Neural progenitor cell (in vitro differentiated cells): ENCODE measurements at regions not wholly inside any gene's neighbourhood (a gene's known extent, or its start where the extent isn't known, plus 50 kb on each side); places are given as distances from the start of the nearest gene placed in this dataset.

ENCODE experiments used
- EZH2 ChIP-seq: fragments of 200-600 bp; sonication (generic); IDR thresholded peaks from 2 replicates; pipeline ENCODE4 v1.6.1; 2017; ENCODE audit warnings: antibody characterized with exemption, mild to moderate bottlenecking, moderate library complexity
- TF ChIP-seq, protein P1 (sequence below): fragments of 200-600 bp; sonication (generic); IDR thresholded peaks from 2 replicates; pipeline ENCODE4 v1.5.1; 2017; ENCODE audit warnings: antibody characterized with exemption, mild to moderate bottlenecking

DNA sequence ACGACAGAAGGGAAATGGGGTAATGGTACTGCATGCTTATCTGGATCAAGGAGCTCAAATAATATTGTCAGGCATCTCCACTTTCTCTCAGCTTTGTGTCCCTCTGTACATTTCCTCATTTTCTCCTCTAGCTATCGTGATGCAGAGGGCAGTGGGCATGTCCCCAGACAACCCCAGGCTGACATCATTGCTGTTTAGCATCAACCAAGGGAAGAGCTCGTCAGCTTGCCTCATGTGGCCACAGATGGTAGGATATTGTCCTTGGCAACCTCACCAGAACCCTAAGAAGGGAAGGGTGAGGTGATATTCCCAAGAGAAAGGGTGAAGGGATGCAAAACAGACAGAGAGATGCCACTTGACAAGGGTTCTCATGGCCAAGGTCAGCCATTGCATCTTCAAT lies 58.3 kb downstream of the MAFB start:
- TF ChIP-seq, protein P1, sequence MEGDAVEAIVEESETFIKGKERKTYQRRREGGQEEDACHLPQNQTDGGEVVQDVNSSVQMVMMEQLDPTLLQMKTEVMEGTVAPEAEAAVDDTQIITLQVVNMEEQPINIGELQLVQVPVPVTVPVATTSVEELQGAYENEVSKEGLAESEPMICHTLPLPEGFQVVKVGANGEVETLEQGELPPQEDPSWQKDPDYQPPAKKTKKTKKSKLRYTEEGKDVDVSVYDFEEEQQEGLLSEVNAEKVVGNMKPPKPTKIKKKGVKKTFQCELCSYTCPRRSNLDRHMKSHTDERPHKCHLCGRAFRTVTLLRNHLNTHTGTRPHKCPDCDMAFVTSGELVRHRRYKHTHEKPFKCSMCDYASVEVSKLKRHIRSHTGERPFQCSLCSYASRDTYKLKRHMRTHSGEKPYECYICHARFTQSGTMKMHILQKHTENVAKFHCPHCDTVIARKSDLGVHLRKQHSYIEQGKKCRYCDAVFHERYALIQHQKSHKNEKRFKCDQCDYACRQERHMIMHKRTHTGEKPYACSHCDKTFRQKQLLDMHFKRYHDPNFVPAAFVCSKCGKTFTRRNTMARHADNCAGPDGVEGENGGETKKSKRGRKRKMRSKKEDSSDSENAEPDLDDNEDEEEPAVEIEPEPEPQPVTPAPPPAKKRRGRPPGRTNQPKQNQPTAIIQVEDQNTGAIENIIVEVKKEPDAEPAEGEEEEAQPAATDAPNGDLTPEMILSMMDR: no peak
- no peak for TF ChIP-seq EZH2
